HG03280 (cell line): ENCODE measurements at regions not wholly inside any gene's neighbourhood (a gene's known extent, or its start where the extent isn't known, plus 50 kb on each side); places are given as distances from the start of the nearest gene placed in this dataset.
"Not testable (repeated sequence)": the region's sequence is repeated elsewhere in the genome, so short reads cannot be mapped to it uniquely, and the experiment has no call there.

ENCODE experiments used
- ATAC-seq: cut with Tn5 transposase; IDR thresholded peaks from one replicate; pipeline ENCODE4 v1.9.1; 2021; ENCODE audit warnings: mild to moderate bottlenecking, moderate library complexity; ENCODE audit not compliant: unreplicated experiment

- ATAC-seq: not testable (repeated sequence)
Measured at GRCh38 chr1:242914729-242915128, 340.4 kb downstream of the CEP170 start.

GRCh38 chr1:242912855-242913254 is 342.2 kb downstream of the CEP170 start:
- ATAC-seq: not testable (repeated sequence)

- ATAC-seq: not testable (repeated sequence)
Measured at GRCh38 chr1:242900558-242900957, 354.5 kb downstream of the CEP170 start.

- ATAC-seq: no peak
Measured at GRCh38 chr1:242890192-242890741, 364.8 kb downstream of the CEP170 start.

GRCh38 chr1:242886137-242886536 is 361.6 kb upstream of the PLD5 start:
- no peak for ATAC-seq

GRCh38 chr1:242880022-242880421 is 355.5 kb upstream of the PLD5 start:
- not testable (repeated sequence) for ATAC-seq

- no peak for ATAC-seq
Measured at GRCh38 chr1:242877743-242878142, 353.2 kb upstream of the PLD5 start.

GRCh38 chr1:242877229-242877628 is 352.7 kb upstream of the PLD5 start:
- no peak for ATAC-seq

- no peak for ATAC-seq
Measured at GRCh38 chr1:242876030-242876429, 351.5 kb upstream of the PLD5 start.

- ATAC-seq: no peak
Measured at GRCh38 chr1:242873661-242874060, 349.2 kb upstream of the PLD5 start.

- ATAC-seq: no peak
Measured at GRCh38 chr1:242872521-242872920, 348.0 kb upstream of the PLD5 start.

GRCh38 chr1:242871471-242872030 is 347.1 kb upstream of the PLD5 start:
- no peak for ATAC-seq

- ATAC-seq: no peak
Measured at GRCh38 chr1:242870966-242871365, 346.5 kb upstream of the PLD5 start.

GRCh38 chr1:242856289-242856688 is 331.8 kb upstream of the PLD5 start:
- ATAC-seq: no peak

- ATAC-seq: no peak
Measured at GRCh38 chr1:242854466-242854865, 330.0 kb upstream of the PLD5 start.

- ATAC-seq: no peak
Measured at GRCh38 chr1:242847390-242847993, 323.0 kb upstream of the PLD5 start.

- no peak for ATAC-seq
Measured at GRCh38 chr1:242842094-242842493, 317.6 kb upstream of the PLD5 start.

GRCh38 chr1:242839101-242839500 is 314.6 kb upstream of the PLD5 start:
- ATAC-seq: no peak

GRCh38 chr1:242836423-242836822 is 311.9 kb upstream of the PLD5 start:
- ATAC-seq: no peak

GRCh38 chr1:242828828-242829227 is 304.3 kb upstream of the PLD5 start:
- no peak for ATAC-seq

GRCh38 chr1:242828199-242828598 is 303.7 kb upstream of the PLD5 start:
- ATAC-seq: no peak

- no peak for ATAC-seq
Measured at GRCh38 chr1:242827538-242827937, 303.0 kb upstream of the PLD5 start.
